ENCODE measurements at regions not wholly inside any gene's neighbourhood (a gene's known extent, or its start where the extent isn't known, plus 50 kb on each side); places are given as distances from the start of the nearest gene placed in this dataset.
A peak's percentile ranks its signal among the peaks of the same experiment; 100 is the strongest.

- no peak for DNase-seq
Measured at GRCh38 chr4:28151314-28151713, 1290.7 kb downstream of the STIM2 start.

GRCh38 chr4:28167411-28167810, 1306.8 kb downstream of the STIM2 start:
- no peak for DNase-seq

- DNase-seq: no peak
Measured at GRCh38 chr4:28176942-28177341, 1316.3 kb downstream of the STIM2 start.

GRCh38 chr4:28177641-28178040, 1317.0 kb downstream of the STIM2 start:
- no peak for DNase-seq

- DNase-seq: no peak
Measured at GRCh38 chr4:28179126-28179525, 1318.5 kb downstream of the STIM2 start.

GRCh38 chr4:28209371-28209924, 1348.8 kb downstream of the STIM2 start:
- no peak for DNase-seq

- no peak for DNase-seq
Measured at GRCh38 chr4:28211676-28212470, 1351.2 kb downstream of the STIM2 start.

GRCh38 chr4:28221536-28221935, 1360.9 kb downstream of the STIM2 start:
- DNase-seq: no peak

- peak in 16 of 56 donors; percentile 2 to 29 (median 8) for DNase-seq
Measured at GRCh38 chr4:28225050-28225449, 1364.4 kb downstream of the STIM2 start.

GRCh38 chr4:28225689-28226353, 1365.2 kb downstream of the STIM2 start:
- DNase-seq: peak in 15 of 56 donors; percentile 0 to 61 (median 16)

- no peak for DNase-seq
Measured at GRCh38 chr4:28226962-28227361, 1366.3 kb downstream of the STIM2 start.

- DNase-seq: no peak
Measured at GRCh38 chr4:28227764-28228163, 1367.1 kb downstream of the STIM2 start.

- DNase-seq: no peak
Measured at GRCh38 chr4:28228561-28229491, 1368.2 kb downstream of the STIM2 start.

GRCh38 chr4:28232376-28232775, 1371.7 kb downstream of the STIM2 start:
- no peak for DNase-seq

- DNase-seq: no peak
Measured at GRCh38 chr4:28232951-28233350, 1372.3 kb downstream of the STIM2 start.

- DNase-seq: no peak
Measured at GRCh38 chr4:28233724-28234123, 1373.1 kb downstream of the STIM2 start.

GRCh38 chr4:28238876-28239275, 1378.2 kb downstream of the STIM2 start:
- DNase-seq: no peak

GRCh38 chr4:28241021-28241420, 1380.4 kb downstream of the STIM2 start:
- DNase-seq: no peak

GRCh38 chr4:28247805-28248204, 1387.2 kb downstream of the STIM2 start:
- no peak for DNase-seq

- no peak for DNase-seq
Measured at GRCh38 chr4:28248269-28248668, 1387.6 kb downstream of the STIM2 start.

- DNase-seq: no peak
Measured at GRCh38 chr4:28250646-28251045, 1390.0 kb downstream of the STIM2 start.

All from nucleus accumbens (tissue), 56 donors.